Ovary (tissue), 7 donors: ENCODE measurements at regions not wholly inside any gene's neighbourhood (a gene's known extent, or its start where the extent isn't known, plus 50 kb on each side); places are given as distances from the start of the nearest gene placed in this dataset.

Experiments used
- DNase-seq, 5 donors: peaks; one replicate each; pipeline ENCODE4 v3.0.0-alpha.2; 2019 to 2020
- H3K27ac ChIP-seq, 2 donors: fragments of 200-600 bp; one replicate each; pipeline versions ENCODE4 v1.5.1 to v1.8.0; 2019 to 2022
- H3K27me3 ChIP-seq: fragments of 200-600 bp; one replicate; pipeline ENCODE4 v1.8.0; 2022
- H3K36me3 ChIP-seq: fragments of 200-600 bp; sonication (generic); one replicate; pipeline ENCODE4 v1.5.1; 2019
- H3K4me1 ChIP-seq: one replicate; pipeline ENCODE4 v1.8.1; 2013; ENCODE audit warnings: mild to moderate bottlenecking, moderate library complexity; ENCODE audit not compliant: insufficient read depth
- H3K4me3 ChIP-seq: fragments of 200-600 bp; sonication (generic); one replicate; pipeline ENCODE4 v1.5.1; 2017
- H3K9me3 ChIP-seq, 2 donors: fragments of 200-600 bp in 1 of 2; sonication (generic) in 1 of 2; one replicate each; pipeline versions ENCODE4 v1.5.1 to v1.8.1; 2013 to 2019; ENCODE audit warnings: mild to moderate bottlenecking in 1 of 2, moderate library complexity in 1 of 2
- CTCF ChIP-seq, 3 donors: fragments of 450-650 bp in 2 of 3; fragments of 200-600 bp in 1 of 3; IDR thresholded peaks; one replicate each; pipeline versions ENCODE4 v1.5.1 to v1.8.0; 2016 to 2022; ENCODE audit warnings: antibody characterized with exemption in 3 of 3, mild to moderate bottlenecking in 1 of 3
- EP300 ChIP-seq: sonication (generic); formaldehyde crosslinking; IDR thresholded peaks from one replicate; pipeline ENCODE4 v1.6.1; 2017; ENCODE audit warnings: antibody characterized with exemption
- POLR2A ChIP-seq: fragments of 450-650 bp; IDR thresholded peaks from one replicate; pipeline ENCODE4 v1.6.1; 2017; ENCODE audit warnings: antibody characterized with exemption, mild to moderate bottlenecking, moderate library complexity
- WGBS, 3 donors: extraction: QIAGEN DNeasy Blood & Tissue Kit in 1 of 3; methylation state at CpG; one replicate each; pipeline versions ENCODE4 v1.1.5 to v1.1.7; 2013 to 2017; 5-methylcytosine and 5-hydroxymethylcytosine counted together
- intact Hi-C, 4 donors: fragments of 100-400 bp; cut with DNase I; formaldehyde crosslinking; loops; one replicate each; pipeline versions ENCODE4 v1.11.0 to v1.15.1; 2022 to 2023
- donor health status: DM: no; HTN: no; CAD: no; lungs with moderate emphysema.
- donor health status: DM: no; HTN: no; CAD: no.
- donor health status: Bipolar disorder and iron deficiency.
- donor health status: DM: no; HTN: no; CAD: no.
- donor health status: DM: yes; HTN: yes; CAD: no.

GRCh38 chr12:98403385-98403784 lies 112.0 kb upstream of the TMPO start:
- Histone ChIP-seq H3K27ac (no peak overlapping the region), H3K4me3 (no peak overlapping the region), H3K36me3 (no peaks in the 10 kb centered on the region), H3K9me3 (no peaks in the 10 kb centered on the region), H3K27me3 (no peaks in the 10 kb centered on the region), H3K4me1 (no peaks in the 10 kb centered on the region)
- intact Hi-C loops = no loop called here
- no peak for DNase-seq
- 97 to 100% (median 100%) methylated on average over 1 of the region's 1 CpG for WGBS, 3 donors
- TF ChIP-seq POLR2A = no peak
- no peak for TF ChIP-seq EP300
- TF ChIP-seq CTCF (IDR thresholded peaks at IDR 0.05) = no peak

GRCh38 chr12:98403936-98404335 lies 111.5 kb upstream of the TMPO start:
- no peaks in the 10 kb centered on the region for H3K9me3 ChIP-seq
- no peaks in the 10 kb centered on the region for H3K36me3 ChIP-seq
- intact Hi-C loops = no loop called here
- no peaks in the 10 kb centered on the region for H3K4me1 ChIP-seq
- no peak for DNase-seq
- H3K27me3 ChIP-seq = no peaks in the 10 kb centered on the region
- TF ChIP-seq POLR2A (no peak), CTCF (IDR thresholded peaks at IDR 0.05) (no peak), EP300 (no peak)
- WGBS, 3 donors = 66 to 76% (median 71%) methylated on average over 5 of the region's 5 CpGs
- H3K4me3 ChIP-seq = no peak overlapping the region
- H3K27ac ChIP-seq = no peak overlapping the region

GRCh38 chr12:98405805-98406366 lies 109.5 kb upstream of the TMPO start:
- no peak for DNase-seq
- no peak for TF ChIP-seq CTCF (IDR thresholded peaks at IDR 0.05)
- no peak for TF ChIP-seq EP300
- TF ChIP-seq POLR2A = no peak
- intact Hi-C loops = no loop called here
- Histone ChIP-seq H3K4me1 (no peaks in the 10 kb centered on the region), H3K9me3 (no peaks in the 10 kb centered on the region), H3K27me3 (no peaks in the 10 kb centered on the region), H3K36me3 (no peaks in the 10 kb centered on the region), H3K27ac (no peak overlapping the region), H3K4me3 (no peak overlapping the region)
- 88 to 92% (median 90%) methylated on average over 7 of the region's 7 CpGs for WGBS, 3 donors

GRCh38 chr12:98406378-98406777 lies 109.0 kb upstream of the TMPO start:
- Histone ChIP-seq H3K27ac (no peak overlapping the region), H3K9me3 (no peaks in the 10 kb centered on the region), H3K27me3 (no peaks in the 10 kb centered on the region), H3K36me3 (no peaks in the 10 kb centered on the region), H3K4me1 (no peaks in the 10 kb centered on the region), H3K4me3 (no peak overlapping the region)
- WGBS, 3 donors = 69 to 85% (median 73%) methylated on average over 3 of the region's 3 CpGs
- TF ChIP-seq EP300 = no peak
- TF ChIP-seq CTCF (IDR thresholded peaks at IDR 0.05) = no peak
- TF ChIP-seq POLR2A = no peak
- DNase-seq = no peak
- intact Hi-C loops = no loop called here
